H9 (cell line): ENCODE measurements at regions not wholly inside any gene's neighbourhood (a gene's known extent, or its start where the extent isn't known, plus 50 kb on each side); places are given as distances from the start of the nearest gene placed in this dataset.

ENCODE experiments used
- DNase-seq: peaks from one replicate; pipeline ENCODE4 v3.0.0-alpha.2; 2017
- H2AFZ ChIP-seq: one replicate; pipeline ENCODE4 v1.6.1; 2013; ENCODE audit warnings: mild to moderate bottlenecking, low read length, control low read depth, moderate library complexity
- H2AK5ac ChIP-seq: 2 replicates; pipeline ENCODE4 v1.6.1; 2013; ENCODE audit warnings: low read length, control low read depth, mixed read lengths; ENCODE audit not compliant: insufficient read length
- H2BK120ac ChIP-seq: one replicate; pipeline ENCODE4 v1.6.1; 2013; ENCODE audit warnings: low read depth, mild to moderate bottlenecking, low read length, control low read depth, inconsistent platforms; ENCODE audit not compliant: poor library complexity, severe bottlenecking
- H2BK12ac ChIP-seq: 2 replicates; pipeline ENCODE4 v1.6.1; 2013; ENCODE audit warnings: low read length, control low read depth, mixed read lengths, low read depth; ENCODE audit not compliant: insufficient read length
- H2BK15ac ChIP-seq: 2 replicates; pipeline ENCODE4 v1.6.1; 2013; ENCODE audit warnings: low read depth, low read length, control low read depth
- H2BK20ac ChIP-seq: one replicate; pipeline ENCODE4 v1.6.1; 2013; ENCODE audit warnings: low read depth, mild to moderate bottlenecking, low read length, control low read depth, inconsistent platforms; ENCODE audit not compliant: poor library complexity, severe bottlenecking
- H2BK5ac ChIP-seq: 2 replicates; pipeline ENCODE4 v1.6.1; 2013; ENCODE audit warnings: low read length, control low read depth, mixed read lengths; ENCODE audit not compliant: insufficient read length
- H3K14ac ChIP-seq: 2 replicates; pipeline ENCODE4 v1.6.1; 2013; ENCODE audit warnings: low read length, control low read depth; ENCODE audit not compliant: insufficient read depth
- H3K18ac ChIP-seq: 2 replicates; pipeline ENCODE4 v1.6.1; 2013; ENCODE audit warnings: low read depth, mild to moderate bottlenecking, mixed read lengths, low read length, control low read depth; ENCODE audit not compliant: insufficient read length
- H3K23ac ChIP-seq: 2 replicates; pipeline ENCODE4 v1.6.1; 2013; ENCODE audit warnings: low read length, control low read depth, mixed read lengths, low read depth; ENCODE audit not compliant: insufficient read length
- H3K23me2 ChIP-seq: 2 replicates; pipeline ENCODE4 v1.6.1; 2013; ENCODE audit warnings: low read depth, mild to moderate bottlenecking, mixed read lengths, low read length, control low read depth; ENCODE audit not compliant: insufficient read length, poor library complexity, severe bottlenecking
- H3K27ac ChIP-seq: 2 replicates; pipeline ENCODE4 v1.5.1; 2013; ENCODE audit warnings: low read length, control low read depth, mixed read lengths, low read depth; ENCODE audit not compliant: insufficient read length
- H3K27me3 ChIP-seq: 2 replicates; pipeline ENCODE4 v1.6.1; 2013; ENCODE audit warnings: low read length, control low read depth, inconsistent platforms; ENCODE audit not compliant: insufficient read depth
- H3K4ac ChIP-seq: 2 replicates; pipeline ENCODE4 v1.6.1; 2013; ENCODE audit warnings: low read depth, mild to moderate bottlenecking, control low read depth, inconsistent platforms, low read length, moderate library complexity
- H3K4me1 ChIP-seq: 2 replicates; pipeline ENCODE4 v1.6.1; 2013; ENCODE audit warnings: low read length, control low read depth, inconsistent platforms; ENCODE audit not compliant: insufficient read depth
- H3K4me2 ChIP-seq: 2 replicates; pipeline ENCODE4 v1.6.1; 2013; ENCODE audit warnings: low read length, control low read depth, mixed read lengths; ENCODE audit not compliant: insufficient read length, insufficient read depth
- H3K56ac ChIP-seq: 2 replicates; pipeline ENCODE4 v1.6.1; 2013; ENCODE audit warnings: low read depth, mild to moderate bottlenecking, mixed read lengths, low read length, control low read depth; ENCODE audit not compliant: insufficient read length
- H3K79me1 ChIP-seq: 2 replicates; pipeline ENCODE4 v1.6.1; 2013; ENCODE audit warnings: low read depth, mild to moderate bottlenecking, moderate library complexity, low read length, control low read depth, inconsistent platforms; ENCODE audit not compliant: insufficient read depth, poor library complexity, severe bottlenecking
- H3K79me2 ChIP-seq: 2 replicates; pipeline ENCODE4 v1.6.1; 2013; ENCODE audit warnings: low read length, control low read depth, inconsistent platforms; ENCODE audit not compliant: insufficient read depth
- H3K9ac ChIP-seq: 2 replicates; pipeline ENCODE4 v1.6.1; 2013; ENCODE audit warnings: low read length, control low read depth, mixed read lengths; ENCODE audit not compliant: insufficient read length; ENCODE audit errors: extremely low read depth
- H3K9me3 ChIP-seq: one replicate; pipeline ENCODE4 v1.6.1; 2013; ENCODE audit warnings: low read depth, low read length, inconsistent platforms; ENCODE audit not compliant: control insufficient read depth
- H3T11ph ChIP-seq: one replicate; pipeline ENCODE4 v1.6.1; 2013; ENCODE audit warnings: mild to moderate bottlenecking, low read length, control low read depth, inconsistent platforms
- H4K20me1 ChIP-seq: one replicate; pipeline ENCODE4 v1.6.1; 2013; ENCODE audit not compliant: control insufficient read depth, insufficient read length, insufficient read depth
- H4K5ac ChIP-seq: 2 replicates; pipeline ENCODE4 v1.6.1; 2013; ENCODE audit warnings: low read depth, mild to moderate bottlenecking, mixed read lengths, low read length, control low read depth; ENCODE audit not compliant: insufficient read length
- H4K8ac ChIP-seq: replicated peaks from 2 replicates; pipeline ENCODE4 v1.6.1; 2013; ENCODE audit warnings: low read length, control low read depth, mixed read lengths, low read depth; ENCODE audit not compliant: insufficient read length
- H4K91ac ChIP-seq: 2 replicates; pipeline ENCODE4 v1.6.1; 2013; ENCODE audit warnings: low read depth, mild to moderate bottlenecking, moderate library complexity, mixed read lengths, low read length, control low read depth; ENCODE audit not compliant: insufficient read length
- H3K27ac Mint-ChIP-seq, 3 experiments: 2 replicates in 2 of 3; 3 replicates in 1 of 3; pipeline ENCODE4 v1.8.0; 2020 to 2021; ENCODE audit warnings: mixed read lengths in 3 of 3, mild to moderate bottlenecking in 1 of 3, moderate library complexity in 1 of 3
- H3K27me3 Mint-ChIP-seq: 2 replicates; pipeline ENCODE4 v1.8.0; 2021; ENCODE audit warnings: low read depth, mild to moderate bottlenecking, moderate library complexity, mixed read lengths
- H3K36me3 Mint-ChIP-seq, 3 experiments: 2 replicates in 2 of 3; 3 replicates in 1 of 3; pipeline ENCODE4 v1.8.0; 2020 to 2021; ENCODE audit warnings: low read depth in 3 of 3, mixed read lengths in 3 of 3; ENCODE audit not compliant: insufficient read depth in 1 of 3
- H3K4me1 Mint-ChIP-seq, 2 experiments: 2 replicates each; pipeline ENCODE4 v1.8.0; 2020; ENCODE audit warnings: mixed read lengths in 2 of 2
- H3K4me3 Mint-ChIP-seq, 2 experiments: 2 replicates in 1 of 2; 3 replicates in 1 of 2; pipeline ENCODE4 v1.8.0; 2020 to 2021; ENCODE audit warnings: mild to moderate bottlenecking in 2 of 2, mixed read lengths in 2 of 2, moderate library complexity in 1 of 2
- H3K9me3 Mint-ChIP-seq, 2 experiments: 2 replicates in 1 of 2; 3 replicates in 1 of 2; pipeline ENCODE4 v1.8.0; 2020; ENCODE audit warnings: mild to moderate bottlenecking in 2 of 2, mixed read lengths in 2 of 2, moderate library complexity in 1 of 2
- CTCF ChIP-seq: fragments of 200-600 bp; sonication (generic); conservative IDR thresholded peaks from 3 replicates; pipeline ENCODE4 v1.8.0; 2021; ENCODE audit warnings: antibody characterized with exemption, mild to moderate bottlenecking
- WGBS: extraction: QIAGEN DNeasy Blood & Tissue Kit; methylation state at CpG from one replicate; pipeline ENCODE4 v1.1.7; 2013; ENCODE audit warnings: missing lambda C conversion rate, low lambda C conversion rate, mixed read lengths; ENCODE audit not compliant: insufficient read length; ENCODE audit errors: extremely low coverage; 5-methylcytosine and 5-hydroxymethylcytosine counted together

- no peaks in the 10 kb centered on the region for H3K27me3 Mint-ChIP-seq
- Histone ChIP-seq H2BK5ac (no peak overlapping the region), H3K4me1 (no peaks in the 10 kb centered on the region; the same call in 1 of the 2 replicates), H3K79me1 (no peaks in the 10 kb centered on the region), H3K79me2 (no peaks in the 10 kb centered on the region), H4K8ac (no peak overlapping the region), H2BK15ac (no peak overlapping the region), H3K9ac (no peak overlapping the region), H2AFZ (no peak overlapping the region), H2BK120ac (no peak overlapping the region), H3T11ph (no peak overlapping the region), H3K56ac (no peak overlapping the region), H2BK20ac (no peak overlapping the region), H4K20me1 (no peaks in the 10 kb centered on the region), H3K18ac (no peak overlapping the region), H2AK5ac (no peak overlapping the region), H2BK12ac (no peak overlapping the region), H3K27ac (no peak overlapping the region), H3K9me3 (no peaks in the 10 kb centered on the region), H3K4ac (no peak overlapping the region), H4K5ac (no peak overlapping the region), H3K27me3 (no peaks in the 10 kb centered on the region), H3K14ac (no peak overlapping the region), H3K23me2 (no peaks in the 10 kb centered on the region), H3K4me2 (no peak overlapping the region), H4K91ac (no peak overlapping the region), H3K23ac (no peak overlapping the region)
- H3K36me3 Mint-ChIP-seq: no peaks in the 10 kb centered on the region
- H3K4me3 Mint-ChIP-seq: no peak overlapping the region
- peaks cover 0 to 2% of the 10 kb centered on the region in 2 experiments; a peak in 1 of 5 replicates for H3K9me3 Mint-ChIP-seq
- no peak for TF ChIP-seq CTCF
- H3K4me1 Mint-ChIP-seq: peaks cover 31 to 59% of the 10 kb centered on the region in 2 experiments
- WGBS: no CpG with 5 or more reads among the region's 11 CpGs
- H3K27ac Mint-ChIP-seq: no peak overlapping the region; a peak in 1 of 7 replicates
- no peak for DNase-seq
Observed at GRCh38 chr10:3470191-3470590, 297.6 kb upstream of the PITRM1 start.
